ENCODE measurements at regions not wholly inside any gene's neighbourhood (a gene's known extent, or its start where the extent isn't known, plus 50 kb on each side); places are given as distances from the start of the nearest gene placed in this dataset.

GRCh38 chr10:118216571-118217170 lies 125.5 kb downstream of the FAM204A start:
- 74 to 82% (median 76%) methylated on average over 3 of the region's 3 CpGs for WGBS, 5 donors
- H3K27me3 ChIP-seq: peaks cover 0 to 5% (median 0%) of the 10 kb centered on the region in 3 donors

GRCh38 chr10:118216020-118216419 lies 126.1 kb downstream of the FAM204A start:
- peaks cover 0 to 5% (median 0%) of the 10 kb centered on the region in 3 donors for H3K27me3 ChIP-seq
- TF ChIP-seq, protein P1, sequence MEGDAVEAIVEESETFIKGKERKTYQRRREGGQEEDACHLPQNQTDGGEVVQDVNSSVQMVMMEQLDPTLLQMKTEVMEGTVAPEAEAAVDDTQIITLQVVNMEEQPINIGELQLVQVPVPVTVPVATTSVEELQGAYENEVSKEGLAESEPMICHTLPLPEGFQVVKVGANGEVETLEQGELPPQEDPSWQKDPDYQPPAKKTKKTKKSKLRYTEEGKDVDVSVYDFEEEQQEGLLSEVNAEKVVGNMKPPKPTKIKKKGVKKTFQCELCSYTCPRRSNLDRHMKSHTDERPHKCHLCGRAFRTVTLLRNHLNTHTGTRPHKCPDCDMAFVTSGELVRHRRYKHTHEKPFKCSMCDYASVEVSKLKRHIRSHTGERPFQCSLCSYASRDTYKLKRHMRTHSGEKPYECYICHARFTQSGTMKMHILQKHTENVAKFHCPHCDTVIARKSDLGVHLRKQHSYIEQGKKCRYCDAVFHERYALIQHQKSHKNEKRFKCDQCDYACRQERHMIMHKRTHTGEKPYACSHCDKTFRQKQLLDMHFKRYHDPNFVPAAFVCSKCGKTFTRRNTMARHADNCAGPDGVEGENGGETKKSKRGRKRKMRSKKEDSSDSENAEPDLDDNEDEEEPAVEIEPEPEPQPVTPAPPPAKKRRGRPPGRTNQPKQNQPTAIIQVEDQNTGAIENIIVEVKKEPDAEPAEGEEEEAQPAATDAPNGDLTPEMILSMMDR (IDR thresholded peaks at IDR 0.05): no peak
- no peak for TF ChIP-seq POLR2AphosphoS5 (IDR thresholded peaks at IDR 0.05)
- TF ChIP-seq POLR2A (IDR thresholded peaks at IDR 0.05): no peak
- TF ChIP-seq EP300 (IDR thresholded peaks at IDR 0.05): no peak
- peak in 1 of 2 donors; percentile 26 for DNase-seq
- WGBS, 5 donors: 68 to 78% (median 74%) methylated on average over 6 of the region's 6 CpGs
- intact Hi-C loops (cut with DNase I; ENCODE audit: low total_unique reads): no loop called here
- H3K36me3 ChIP-seq: no peaks in the 10 kb centered on the region
- H3K9me3 ChIP-seq: no peaks in the 10 kb centered on the region
- no peak overlapping the region for H3K4me3 ChIP-seq
- H3K4me1 ChIP-seq: no peaks in the 10 kb centered on the region
- no peak overlapping the region for H3K27ac ChIP-seq

More at GRCh38 chr10:118216571-118217170, 125.5 kb downstream of the FAM204A start:
- H3K9me3 ChIP-seq: no peaks in the 10 kb centered on the region
- intact Hi-C loops (cut with DNase I; ENCODE audit: low total_unique reads): no loop called here
- no peak for DNase-seq
- no peaks in the 10 kb centered on the region for H3K4me1 ChIP-seq
- TF ChIP-seq, protein P1 (IDR thresholded peaks at IDR 0.05): no peak
- TF ChIP-seq POLR2AphosphoS5 (IDR thresholded peaks at IDR 0.05) (no peak), POLR2A (IDR thresholded peaks at IDR 0.05) (no peak), EP300 (IDR thresholded peaks at IDR 0.05) (no peak)
- H3K27ac ChIP-seq: no peak overlapping the region
- H3K4me3 ChIP-seq: no peak overlapping the region
- no peaks in the 10 kb centered on the region for H3K36me3 ChIP-seq

- no peak overlapping the region for H3K4me3 ChIP-seq
- no peaks in the 10 kb centered on the region for H3K36me3 ChIP-seq
- no peaks in the 10 kb centered on the region for H3K9me3 ChIP-seq
- H3K4me1 ChIP-seq: no peaks in the 10 kb centered on the region
- intact Hi-C loops (cut with DNase I; ENCODE audit: low total_unique reads): no loop called here
- no peak for DNase-seq
- TF ChIP-seq POLR2A (IDR thresholded peaks at IDR 0.05) (no peak), EP300 (IDR thresholded peaks at IDR 0.05) (no peak), POLR2AphosphoS5 (IDR thresholded peaks at IDR 0.05) (no peak)
- TF ChIP-seq, protein P1 (IDR thresholded peaks at IDR 0.05): no peak
- WGBS, 5 donors: 80 to 93% (median 86%) methylated on average over 3 of the region's 3 CpGs
- H3K27me3 ChIP-seq: peaks cover 0 to 5% (median 0%) of the 10 kb centered on the region in 3 donors
- no peak overlapping the region for H3K27ac ChIP-seq
Measured at GRCh38 chr10:118214776-118215175, 127.3 kb downstream of the FAM204A start.

GRCh38 chr10:118213436-118213835 lies 128.7 kb downstream of the FAM204A start:
- TF ChIP-seq EP300 (IDR thresholded peaks at IDR 0.05): no peak
- TF ChIP-seq, protein P1 (IDR thresholded peaks at IDR 0.05): no peak
- no peak for DNase-seq
- Histone ChIP-seq H3K4me1 (no peaks in the 10 kb centered on the region), H3K36me3 (no peaks in the 10 kb centered on the region), H3K9me3 (no peaks in the 10 kb centered on the region), H3K4me3 (no peak overlapping the region), H3K27ac (no peak overlapping the region), H3K27me3 (peaks cover 0 to 5% (median 0%) of the 10 kb centered on the region in 3 donors)
- intact Hi-C loops (cut with DNase I; ENCODE audit: low total_unique reads): no loop called here
- 8 to 22% (median 13%) methylated on average over 7 of the region's 7 CpGs for WGBS, 5 donors

Measured in stomach (tissue), 8 donors.